ENCODE measurements at regions not wholly inside any gene's neighbourhood (a gene's known extent, or its start where the extent isn't known, plus 50 kb on each side); places are given as distances from the start of the nearest gene placed in this dataset.

DNA sequence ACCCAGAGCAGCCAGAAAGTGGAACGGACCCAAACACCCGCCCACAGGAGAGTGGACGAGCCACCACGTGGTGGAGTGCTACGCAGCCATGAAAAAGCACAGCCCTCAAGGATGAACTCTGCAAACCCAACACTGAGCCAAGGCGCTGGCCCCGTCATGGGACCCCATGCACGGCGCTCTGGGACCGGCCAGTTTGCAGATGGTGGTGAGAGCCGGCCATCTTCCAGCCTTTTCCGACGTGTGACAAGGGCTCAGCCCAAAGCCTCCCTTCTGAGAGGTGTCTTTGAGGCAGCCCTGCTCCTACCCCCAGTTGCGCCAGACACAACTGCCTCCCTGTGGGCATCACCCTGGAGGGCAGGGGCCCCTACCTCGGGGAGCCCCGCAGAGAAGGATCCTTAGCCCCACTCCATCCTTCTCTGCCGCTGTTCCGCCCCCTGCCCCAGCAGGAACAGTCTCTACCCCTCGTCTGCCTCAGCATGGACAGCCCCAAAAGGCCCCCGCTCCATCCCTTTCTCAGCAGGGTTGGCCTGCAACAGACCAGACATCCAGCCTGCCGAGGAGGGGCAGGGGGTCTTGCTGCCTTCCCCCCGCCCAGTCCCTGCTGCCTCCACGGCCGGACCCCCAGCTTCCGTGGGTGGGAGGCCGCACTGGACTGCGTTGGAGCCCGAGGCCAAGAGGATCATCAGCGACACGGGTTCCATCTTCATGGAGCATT is 75.7 kb downstream of the MICALL2 start:
- Mint-ChIP-seq H3K9me3 (no peaks in the 10 kb centered on the region), H3K4me3 (no peak overlapping the region), H3K36me3 (ENCODE audit: low read depth) (no peaks in the 10 kb centered on the region), H3K27me3 (ENCODE audit: insufficient read depth) (no peaks in the 10 kb centered on the region), H3K27ac (no peak overlapping the region), H3K4me1 (peaks cover 3% of the 10 kb centered on the region)
- WGBS, 2 experiments (ENCODE audit: insufficient coverage in 1 of 2, insufficient read length in 1 of 2) = 85 to 91% methylated on average over 25 to 30 of the region's 30 CpGs
- peaks cover 6% of the 10 kb centered on the region for H3K27me3 ChIP-seq (ENCODE audit: control insufficient read depth, insufficient read depth, low read length, poor library complexity, severe bottlenecking)
- H3K4me3 ChIP-seq (ENCODE audit: low read length) = no peak overlapping the region
- H3K4me1 ChIP-seq (ENCODE audit: control insufficient read depth, insufficient read depth, low read length) = no peaks in the 10 kb centered on the region
- no peak overlapping the region for H3K9ac ChIP-seq (ENCODE audit: extremely low read depth, low read length, poor library complexity, severe bottlenecking)
- H3K36me3 ChIP-seq (ENCODE audit: control insufficient read depth, insufficient read depth, low read length) = no peaks in the 10 kb centered on the region
- no peak overlapping the region for H3K27ac ChIP-seq (ENCODE audit: low read depth, low read length)
- no peak for TF ChIP-seq CTCF (conservative IDR thresholded peaks at IDR 0.05)
- no peak for DNase-seq
- no peaks in the 10 kb centered on the region for H3K9me3 ChIP-seq (ENCODE audit: control insufficient read depth, low read length)

- Histone ChIP-seq H3K4me3 (ENCODE audit: low read length) (no peak overlapping the region), H3K9ac (ENCODE audit: extremely low read depth, low read length, poor library complexity, severe bottlenecking) (no peak overlapping the region), H3K4me1 (ENCODE audit: control insufficient read depth, insufficient read depth, low read length) (no peaks in the 10 kb centered on the region), H3K36me3 (ENCODE audit: control insufficient read depth, insufficient read depth, low read length) (no peaks in the 10 kb centered on the region), H3K27me3 (ENCODE audit: control insufficient read depth, insufficient read depth, low read length, poor library complexity, severe bottlenecking) (peaks cover 6% of the 10 kb centered on the region), H3K9me3 (ENCODE audit: control insufficient read depth, low read length) (no peaks in the 10 kb centered on the region), H3K27ac (ENCODE audit: low read depth, low read length) (no peak overlapping the region)
- Mint-ChIP-seq H3K27ac (no peak overlapping the region), H3K4me3 (no peak overlapping the region), H3K9me3 (no peaks in the 10 kb centered on the region), H3K27me3 (ENCODE audit: insufficient read depth) (no peaks in the 10 kb centered on the region), H3K36me3 (ENCODE audit: low read depth) (no peaks in the 10 kb centered on the region), H3K4me1 (peaks cover 3% of the 10 kb centered on the region)
- no peak for TF ChIP-seq CTCF (conservative IDR thresholded peaks at IDR 0.05)
- 91 to 93% methylated on average over 14 to 21 of the region's 21 CpGs for WGBS, 2 experiments (ENCODE audit: insufficient coverage in 1 of 2, insufficient read length in 1 of 2)
- no peak for DNase-seq
Measured at GRCh38 chr7:1384113-1384415, 75.2 kb downstream of the MICALL2 start.

All from endodermal cell (in vitro differentiated cells).